Esophagus muscularis mucosa (tissue), 3 donors: ENCODE measurements at regions not wholly inside any gene's neighbourhood (a gene's known extent, or its start where the extent isn't known, plus 50 kb on each side); places are given as distances from the start of the nearest gene placed in this dataset.

Experiments
- POLR2A ChIP-seq: fragments of 450-650 bp; IDR thresholded peaks from one replicate; pipeline ENCODE4 v1.6.1; 2017; ENCODE audit warnings: antibody characterized with exemption, moderate library complexity, mild to moderate bottlenecking, low read depth
- POLR2AphosphoS5 ChIP-seq, 2 donors: sonication (generic); formaldehyde crosslinking; IDR thresholded peaks; one replicate each; pipeline ENCODE4 v1.6.1; 2017; ENCODE audit warnings: antibody characterized with exemption in 2 of 2
- TF ChIP-seq, protein P1 (sequence below), 3 experiments: fragments of 200-600 bp in 2 of 3; fragments of 450-650 bp in 1 of 3; sonication (generic) in 2 of 3; IDR thresholded peaks; one replicate each; pipeline ENCODE4 v1.5.1; 2017 to 2019; ENCODE audit warnings: antibody characterized with exemption in 3 of 3, mild to moderate bottlenecking in 2 of 3, moderate library complexity in 1 of 3

DNA sequence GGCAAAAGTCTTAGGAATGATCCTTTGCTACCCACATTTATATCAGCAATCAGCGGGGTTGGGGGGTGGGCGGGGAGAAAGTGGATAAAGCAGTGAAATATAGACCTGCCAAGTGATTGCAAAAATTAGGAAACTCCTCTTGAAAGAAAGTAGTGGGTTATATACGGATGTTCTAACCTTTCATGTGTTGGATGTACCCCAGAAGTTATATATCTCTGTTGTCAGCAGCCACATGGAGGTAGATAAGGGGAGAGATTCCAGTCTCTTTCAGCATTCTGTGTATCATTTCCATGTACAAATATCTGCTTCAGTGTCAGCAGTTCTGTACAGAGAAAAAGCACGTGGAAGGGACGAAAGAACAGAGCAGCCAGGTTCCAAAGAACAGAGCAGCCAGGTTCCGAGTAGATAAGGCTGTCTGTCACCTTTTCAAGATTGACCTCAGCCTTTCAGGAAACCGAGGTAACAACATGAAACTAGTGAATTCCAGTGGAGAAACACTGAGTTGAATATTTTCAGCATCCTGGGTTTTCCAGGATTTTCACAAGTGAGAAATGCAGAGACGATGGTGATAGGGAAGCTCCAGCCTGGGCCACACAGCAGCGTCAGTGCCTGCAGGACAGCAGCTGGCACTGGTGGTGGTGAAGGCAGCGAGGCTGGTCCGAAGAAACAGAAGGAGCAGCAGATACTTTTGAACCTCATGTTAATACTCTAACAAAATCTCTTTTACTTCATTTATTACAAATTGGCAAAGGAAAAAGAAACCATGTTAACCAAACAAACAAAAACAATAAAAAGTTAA, 212.3 kb downstream of the C7orf25 start:
- TF ChIP-seq, protein P1, sequence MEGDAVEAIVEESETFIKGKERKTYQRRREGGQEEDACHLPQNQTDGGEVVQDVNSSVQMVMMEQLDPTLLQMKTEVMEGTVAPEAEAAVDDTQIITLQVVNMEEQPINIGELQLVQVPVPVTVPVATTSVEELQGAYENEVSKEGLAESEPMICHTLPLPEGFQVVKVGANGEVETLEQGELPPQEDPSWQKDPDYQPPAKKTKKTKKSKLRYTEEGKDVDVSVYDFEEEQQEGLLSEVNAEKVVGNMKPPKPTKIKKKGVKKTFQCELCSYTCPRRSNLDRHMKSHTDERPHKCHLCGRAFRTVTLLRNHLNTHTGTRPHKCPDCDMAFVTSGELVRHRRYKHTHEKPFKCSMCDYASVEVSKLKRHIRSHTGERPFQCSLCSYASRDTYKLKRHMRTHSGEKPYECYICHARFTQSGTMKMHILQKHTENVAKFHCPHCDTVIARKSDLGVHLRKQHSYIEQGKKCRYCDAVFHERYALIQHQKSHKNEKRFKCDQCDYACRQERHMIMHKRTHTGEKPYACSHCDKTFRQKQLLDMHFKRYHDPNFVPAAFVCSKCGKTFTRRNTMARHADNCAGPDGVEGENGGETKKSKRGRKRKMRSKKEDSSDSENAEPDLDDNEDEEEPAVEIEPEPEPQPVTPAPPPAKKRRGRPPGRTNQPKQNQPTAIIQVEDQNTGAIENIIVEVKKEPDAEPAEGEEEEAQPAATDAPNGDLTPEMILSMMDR (IDR thresholded peaks at IDR 0.05): no peak
- TF ChIP-seq POLR2AphosphoS5 (IDR thresholded peaks at IDR 0.05): no peak
- no peak for TF ChIP-seq POLR2A
